ENCODE measurements at regions not wholly inside any gene's neighbourhood (a gene's known extent, or its start where the extent isn't known, plus 50 kb on each side); places are given as distances from the start of the nearest gene placed in this dataset.

DNA sequence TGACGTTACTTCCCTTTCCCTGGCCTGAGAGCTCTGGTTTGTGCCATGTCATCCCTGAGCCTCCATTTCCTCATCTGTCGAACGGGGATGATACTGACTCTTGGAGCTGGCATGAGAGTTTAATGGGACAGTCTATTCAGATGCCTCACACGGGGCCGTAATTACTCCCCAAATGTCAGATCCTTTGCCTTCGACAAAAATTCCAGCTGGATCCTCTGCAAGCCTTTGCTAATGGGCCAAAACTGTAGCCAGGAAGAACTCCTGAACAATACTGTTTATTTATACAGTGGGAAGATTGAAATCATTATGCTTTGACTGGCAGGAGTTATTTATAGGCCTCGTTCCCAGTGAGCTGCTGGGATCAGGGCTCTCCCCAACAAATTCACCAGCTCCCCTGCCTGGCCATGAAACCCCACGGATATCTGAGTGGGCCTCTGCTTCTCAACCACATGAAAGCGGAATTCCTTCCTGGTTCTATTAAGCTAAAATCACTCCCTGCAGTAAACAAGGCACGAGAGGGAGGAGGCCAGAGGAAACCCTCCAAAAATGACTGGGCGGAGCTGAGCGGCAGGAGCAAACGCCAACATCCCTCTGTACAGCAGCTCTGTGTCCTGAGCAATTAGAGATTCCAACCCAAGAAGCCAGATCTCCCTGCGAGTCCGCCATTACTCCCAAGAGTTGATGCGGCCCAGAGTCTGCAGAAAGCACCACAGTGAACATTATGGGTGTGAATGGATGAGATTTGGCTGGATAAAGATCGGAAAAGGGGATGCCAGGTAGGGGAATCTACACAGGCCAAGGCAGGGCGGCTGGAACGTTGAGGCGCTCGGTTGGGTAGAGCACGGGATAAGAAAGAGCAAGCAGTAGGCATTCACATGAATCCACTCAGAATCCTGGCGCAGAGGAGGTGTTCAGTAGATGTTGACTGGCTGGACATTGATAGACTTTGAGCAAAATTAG is 326.1 kb downstream of the BCL11B start (continued):
- TF ChIP-seq, protein P1, sequence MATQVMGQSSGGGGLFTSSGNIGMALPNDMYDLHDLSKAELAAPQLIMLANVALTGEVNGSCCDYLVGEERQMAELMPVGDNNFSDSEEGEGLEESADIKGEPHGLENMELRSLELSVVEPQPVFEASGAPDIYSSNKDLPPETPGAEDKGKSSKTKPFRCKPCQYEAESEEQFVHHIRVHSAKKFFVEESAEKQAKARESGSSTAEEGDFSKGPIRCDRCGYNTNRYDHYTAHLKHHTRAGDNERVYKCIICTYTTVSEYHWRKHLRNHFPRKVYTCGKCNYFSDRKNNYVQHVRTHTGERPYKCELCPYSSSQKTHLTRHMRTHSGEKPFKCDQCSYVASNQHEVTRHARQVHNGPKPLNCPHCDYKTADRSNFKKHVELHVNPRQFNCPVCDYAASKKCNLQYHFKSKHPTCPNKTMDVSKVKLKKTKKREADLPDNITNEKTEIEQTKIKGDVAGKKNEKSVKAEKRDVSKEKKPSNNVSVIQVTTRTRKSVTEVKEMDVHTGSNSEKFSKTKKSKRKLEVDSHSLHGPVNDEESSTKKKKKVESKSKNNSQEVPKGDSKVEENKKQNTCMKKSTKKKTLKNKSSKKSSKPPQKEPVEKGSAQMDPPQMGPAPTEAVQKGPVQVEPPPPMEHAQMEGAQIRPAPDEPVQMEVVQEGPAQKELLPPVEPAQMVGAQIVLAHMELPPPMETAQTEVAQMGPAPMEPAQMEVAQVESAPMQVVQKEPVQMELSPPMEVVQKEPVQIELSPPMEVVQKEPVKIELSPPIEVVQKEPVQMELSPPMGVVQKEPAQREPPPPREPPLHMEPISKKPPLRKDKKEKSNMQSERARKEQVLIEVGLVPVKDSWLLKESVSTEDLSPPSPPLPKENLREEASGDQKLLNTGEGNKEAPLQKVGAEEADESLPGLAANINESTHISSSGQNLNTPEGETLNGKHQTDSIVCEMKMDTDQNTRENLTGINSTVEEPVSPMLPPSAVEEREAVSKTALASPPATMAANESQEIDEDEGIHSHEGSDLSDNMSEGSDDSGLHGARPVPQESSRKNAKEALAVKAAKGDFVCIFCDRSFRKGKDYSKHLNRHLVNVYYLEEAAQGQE (IDR thresholded peaks at IDR 0.05; ENCODE audit: low read depth, low read length) = no peak
- TF ChIP-seq JUND (IDR thresholded peaks at IDR 0.05) (no peak), TAF1 (IDR thresholded peaks at IDR 0.05; ENCODE audit: borderline replicate concordance, low read depth, low read length) (no peak), EP300 (IDR thresholded peaks at IDR 0.05; ENCODE audit: borderline replicate concordance in 1 of 2, low read depth in 1 of 2, low read length in 1 of 2) (no peak)
- TF ChIP-seq, protein P2, sequence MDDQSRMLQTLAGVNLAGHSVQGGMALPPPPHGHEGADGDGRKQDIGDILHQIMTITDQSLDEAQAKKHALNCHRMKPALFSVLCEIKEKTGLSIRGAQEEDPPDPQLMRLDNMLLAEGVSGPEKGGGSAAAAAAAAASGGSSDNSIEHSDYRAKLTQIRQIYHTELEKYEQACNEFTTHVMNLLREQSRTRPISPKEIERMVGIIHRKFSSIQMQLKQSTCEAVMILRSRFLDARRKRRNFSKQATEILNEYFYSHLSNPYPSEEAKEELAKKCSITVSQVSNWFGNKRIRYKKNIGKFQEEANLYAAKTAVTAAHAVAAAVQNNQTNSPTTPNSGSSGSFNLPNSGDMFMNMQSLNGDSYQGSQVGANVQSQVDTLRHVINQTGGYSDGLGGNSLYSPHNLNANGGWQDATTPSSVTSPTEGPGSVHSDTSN (IDR thresholded peaks at IDR 0.05) = no peak

DNA sequence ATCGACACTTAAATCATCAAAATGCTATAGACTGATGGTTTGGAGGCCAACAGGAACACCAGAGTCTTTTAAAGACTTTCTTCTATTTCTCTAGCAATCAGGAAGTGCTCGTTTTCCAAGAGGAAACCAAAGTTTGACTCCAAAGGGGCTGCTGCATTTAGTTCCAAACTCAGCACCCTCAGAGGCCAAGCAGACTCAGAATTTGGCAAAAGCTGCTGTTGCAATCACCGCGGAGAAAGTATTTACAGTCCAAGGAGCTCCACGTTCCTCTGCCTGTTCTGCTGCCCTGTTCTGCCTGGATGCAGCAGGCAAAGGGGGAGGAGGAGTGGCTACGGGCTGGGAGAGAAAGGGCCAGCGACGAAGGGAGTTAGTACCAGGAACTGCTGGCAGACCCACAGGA is 325.1 kb downstream of the BCL11B start:
- WGBS (ENCODE audit: low lambda C conversion rate) = 8% methylated on average over 8 of the region's 8 CpGs
- no peak overlapping the region for H2AFZ ChIP-seq (ENCODE audit: low read depth)
- ChIA-PET CTCF (no interaction called here), POLR2A (no interaction called here)
- no peak for DNase-seq
- H3K4me3 ChIP-seq (ENCODE audit: low read depth in 2 of 2, low read length in 1 of 2) = no peak overlapping the region
- H3K9ac ChIP-seq = no peak overlapping the region
- no peak for TF ChIP-seq EP300 (IDR thresholded peaks at IDR 0.05; ENCODE audit: borderline replicate concordance in 1 of 2, low read depth in 1 of 2, low read length in 1 of 2)
- no peak for TF ChIP-seq POLR2AphosphoS5 (IDR thresholded peaks at IDR 0.05; ENCODE audit: low read depth, low read length)
- TF ChIP-seq RCOR1 (IDR thresholded peaks at IDR 0.05; ENCODE audit: low read length) = no peak
- TF ChIP-seq GATA2 (CRISPR knock-in tag; IDR thresholded peaks at IDR 0.05) = no peak
- no peak for TF ChIP-seq CHD2 (IDR thresholded peaks at IDR 0.05; ENCODE audit: low read length, partially characterized antibody)
- no peak for TF ChIP-seq TAF1 (IDR thresholded peaks at IDR 0.05; ENCODE audit: borderline replicate concordance, low read depth, low read length)
- TF ChIP-seq, protein P3, sequence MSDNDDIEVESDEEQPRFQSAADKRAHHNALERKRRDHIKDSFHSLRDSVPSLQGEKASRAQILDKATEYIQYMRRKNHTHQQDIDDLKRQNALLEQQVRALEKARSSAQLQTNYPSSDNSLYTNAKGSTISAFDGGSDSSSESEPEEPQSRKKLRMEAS (IDR thresholded peaks at IDR 0.05; ENCODE audit: low read depth) = no peak
- no peak for TF ChIP-seq JUND (IDR thresholded peaks at IDR 0.05)
- TF ChIP-seq, protein P4, sequence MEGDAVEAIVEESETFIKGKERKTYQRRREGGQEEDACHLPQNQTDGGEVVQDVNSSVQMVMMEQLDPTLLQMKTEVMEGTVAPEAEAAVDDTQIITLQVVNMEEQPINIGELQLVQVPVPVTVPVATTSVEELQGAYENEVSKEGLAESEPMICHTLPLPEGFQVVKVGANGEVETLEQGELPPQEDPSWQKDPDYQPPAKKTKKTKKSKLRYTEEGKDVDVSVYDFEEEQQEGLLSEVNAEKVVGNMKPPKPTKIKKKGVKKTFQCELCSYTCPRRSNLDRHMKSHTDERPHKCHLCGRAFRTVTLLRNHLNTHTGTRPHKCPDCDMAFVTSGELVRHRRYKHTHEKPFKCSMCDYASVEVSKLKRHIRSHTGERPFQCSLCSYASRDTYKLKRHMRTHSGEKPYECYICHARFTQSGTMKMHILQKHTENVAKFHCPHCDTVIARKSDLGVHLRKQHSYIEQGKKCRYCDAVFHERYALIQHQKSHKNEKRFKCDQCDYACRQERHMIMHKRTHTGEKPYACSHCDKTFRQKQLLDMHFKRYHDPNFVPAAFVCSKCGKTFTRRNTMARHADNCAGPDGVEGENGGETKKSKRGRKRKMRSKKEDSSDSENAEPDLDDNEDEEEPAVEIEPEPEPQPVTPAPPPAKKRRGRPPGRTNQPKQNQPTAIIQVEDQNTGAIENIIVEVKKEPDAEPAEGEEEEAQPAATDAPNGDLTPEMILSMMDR (IDR thresholded peaks at IDR 0.05) = no peak
- no peak for TF ChIP-seq GABPA (IDR thresholded peaks at IDR 0.05; ENCODE audit: low read depth)
- no peak for TF ChIP-seq NFIC (IDR thresholded peaks at IDR 0.05; ENCODE audit: borderline replicate concordance)
- no peak for TF ChIP-seq FOXJ3 (CRISPR knock-in tag; IDR thresholded peaks at IDR 0.05)
- no peaks in the 10 kb centered on the region for H3K9me2 ChIP-seq
- H3K27me3 ChIP-seq (ENCODE audit: insufficient read depth) = peaks cover 20% of the 10 kb centered on the region
- H3K27ac ChIP-seq (ENCODE audit: low read depth in 2 of 2, low read length in 1 of 2) = no peak overlapping the region
- H3F3A ChIP-seq (replicated peaks; ENCODE audit: insufficient read depth) = no peaks in the 10 kb centered on the region
- H4K20me1 ChIP-seq (ENCODE audit: insufficient read depth) = no peaks in the 10 kb centered on the region
- H3K4me2 ChIP-seq = no peak overlapping the region
- no peaks in the 10 kb centered on the region for H3K79me2 ChIP-seq (ENCODE audit: insufficient read depth)
- no peaks in the 10 kb centered on the region for H3K9me3 ChIP-seq
- H3K36me3 ChIP-seq (replicated peaks in 1 of 2; ENCODE audit: control insufficient read depth in 1 of 2, insufficient read depth in 2 of 2, low read length in 1 of 2) = no peaks in the 10 kb centered on the region
- no peaks in the 10 kb centered on the region for H3K4me1 ChIP-seq (ENCODE audit: control insufficient read depth in 1 of 2, insufficient read depth in 2 of 2, low read depth in 1 of 2, low read length in 1 of 2)

Data from SK-N-SH (cell line).